Sigmoid colon (tissue), 3 donors: ENCODE measurements at regions not wholly inside any gene's neighbourhood (a gene's known extent, or its start where the extent isn't known, plus 50 kb on each side); places are given as distances from the start of the nearest gene placed in this dataset.
"Not testable (repeated sequence)": the region's sequence is repeated elsewhere in the genome, so short reads cannot be mapped to it uniquely, and the experiment has no call there.

Experiments
- CTCF ChIP-seq, 4 experiments: fragments of 450-650 bp in 3 of 4; fragments of 200-600 bp in 1 of 4; IDR thresholded peaks; one replicate each; pipeline ENCODE4 v1.5.1; 2016 to 2019; ENCODE audit warnings: antibody characterized with exemption in 4 of 4, mild to moderate bottlenecking in 3 of 4, moderate library complexity in 2 of 4
- POLR2A ChIP-seq, 2 donors: fragments of 450-650 bp; IDR thresholded peaks; one replicate each; pipeline ENCODE4 v1.6.1; 2016; ENCODE audit warnings: antibody characterized with exemption in 2 of 2, mild to moderate bottlenecking in 2 of 2, moderate library complexity in 2 of 2

GRCh38 chr12:8332373-8332772 is 105.0 kb upstream of the FAM90A1 start:
- not testable (repeated sequence) for TF ChIP-seq CTCF, POLR2A (IDR thresholded peaks at IDR 0.05)
